GM12878 (cell line): ENCODE measurements at regions not wholly inside any gene's neighbourhood (a gene's known extent, or its start where the extent isn't known, plus 50 kb on each side); places are given as distances from the start of the nearest gene placed in this dataset.

Source experiments
- CTCF ChIP-seq, 3 experiments: IDR thresholded peaks in 2 of 3; conservative IDR thresholded peaks in 1 of 3; 2 replicates each; pipeline ENCODE4 v1.5.1; 2011; ENCODE audit warnings: low read depth in 3 of 3, low read length in 3 of 3, mild to moderate bottlenecking in 3 of 3, control low read depth in 2 of 3, moderate library complexity in 2 of 3, inconsistent platforms in 1 of 3, mixed read lengths in 1 of 3; ENCODE audit not compliant: control insufficient read depth in 2 of 3, insufficient read depth in 1 of 3; ENCODE audit errors: extremely low read depth in 1 of 3
- NR2C2 ChIP-seq: IDR thresholded peaks from 2 replicates; pipeline ENCODE4 v1.6.1; 2011; ENCODE audit warnings: borderline replicate concordance, low read depth; ENCODE audit not compliant: control insufficient read depth, insufficient read length
- RELB ChIP-seq: fragments of 450-650 bp; IDR thresholded peaks from 2 replicates; pipeline ENCODE4 v1.6.1; 2017; ENCODE audit warnings: low read depth, mild to moderate bottlenecking, moderate library complexity
- TAF1 ChIP-seq: IDR thresholded peaks from 2 replicates; pipeline ENCODE4 v1.6.1; 2011; ENCODE audit warnings: mild to moderate bottlenecking, low read depth, low read length, borderline replicate concordance

GRCh38 chr3:72479651-72480215 is 368.5 kb downstream of the SHQ1 start:
- TF ChIP-seq RELB, result no peak
- TF ChIP-seq NR2C2, result no peak
- TF ChIP-seq CTCF (IDR thresholded peaks at IDR 0.05 in 2 of 3, conservative IDR thresholded peaks at IDR 0.05 in 1 of 3; ENCODE audit: control insufficient read depth in 2 of 3, extremely low read depth in 1 of 3, insufficient read depth in 1 of 3, low read depth in 3 of 3, low read length in 3 of 3), result no peak
- no peak for TF ChIP-seq TAF1
